NCI-H82 treated with DMSO at 0.1 percent for 48 hours (cell line): ENCODE measurements at regions not wholly inside any gene's neighbourhood (a gene's known extent, or its start where the extent isn't known, plus 50 kb on each side); places are given as distances from the start of the nearest gene placed in this dataset.

Experiments used
- DNase-seq: peaks from one replicate; lab custom pipeline; 2025; ENCODE audit not compliant: unreplicated experiment; lab: John Stamatoyannopoulos, UW

GRCh38 chrX:150163956-150164726 lies 199.0 kb upstream of the MAMLD1 start:
- DNase-seq, result no peak

GRCh38 chrX:150164971-150165600 lies 198.0 kb upstream of the MAMLD1 start:
- no peak for DNase-seq

GRCh38 chrX:150165776-150166610 lies 197.1 kb upstream of the MAMLD1 start:
- no peak for DNase-seq

- DNase-seq, result no peak
Observed at GRCh38 chrX:150167482-150168324, 195.4 kb upstream of the MAMLD1 start.

GRCh38 chrX:150182161-150182560 lies 181.0 kb upstream of the MAMLD1 start:
- no peak for DNase-seq

- no peak for DNase-seq
Observed at GRCh38 chrX:150184491-150184890, 178.6 kb upstream of the MAMLD1 start.

- DNase-seq, result no peak
Observed at GRCh38 chrX:150185766-150186165, 177.4 kb upstream of the MAMLD1 start.

- DNase-seq, result no peak
Observed at GRCh38 chrX:150192816-150193215, 170.3 kb upstream of the MAMLD1 start.

GRCh38 chrX:150196285-150196684 lies 166.8 kb upstream of the MAMLD1 start:
- DNase-seq, result no peak

GRCh38 chrX:150197388-150197787 lies 165.7 kb upstream of the MAMLD1 start:
- no peak for DNase-seq

GRCh38 chrX:150198776-150199175 lies 164.3 kb upstream of the MAMLD1 start:
- no peak for DNase-seq

- DNase-seq, result no peak
Observed at GRCh38 chrX:150199181-150199580, 163.9 kb upstream of the MAMLD1 start.

GRCh38 chrX:150199803-150200202 lies 163.3 kb upstream of the MAMLD1 start:
- DNase-seq, result no peak

GRCh38 chrX:150200361-150200760 lies 162.8 kb upstream of the MAMLD1 start:
- DNase-seq, result no peak

- DNase-seq, result no peak
Observed at GRCh38 chrX:150200820-150201287, 162.3 kb upstream of the MAMLD1 start.

GRCh38 chrX:150201391-150201790 lies 161.7 kb upstream of the MAMLD1 start:
- no peak for DNase-seq

- DNase-seq, result no peak
Observed at GRCh38 chrX:150201841-150202240, 161.3 kb upstream of the MAMLD1 start.

- no peak for DNase-seq
Observed at GRCh38 chrX:150202641-150203247, 160.4 kb upstream of the MAMLD1 start.

- DNase-seq, result no peak
Observed at GRCh38 chrX:150203248-150203645, 159.9 kb upstream of the MAMLD1 start.

GRCh38 chrX:150205011-150205410 lies 158.1 kb upstream of the MAMLD1 start:
- DNase-seq, result no peak
